AG04450 (cell line): ENCODE measurements at regions not wholly inside any gene's neighbourhood (a gene's known extent, or its start where the extent isn't known, plus 50 kb on each side); places are given as distances from the start of the nearest gene placed in this dataset.
"Not testable (repeated sequence)": the region's sequence is repeated elsewhere in the genome, so short reads cannot be mapped to it uniquely, and the experiment has no call there.

Source experiments
- CTCF ChIA-PET: fragments of 300-600, 350-600 bp; formaldehyde crosslinking; extraction: SDS; loops from one replicate; lab custom pipeline; 2022; ENCODE audit warnings: antibody characterized with exemption, inconsistent platforms; lab: Charles Lee
- POLR2A ChIA-PET: fragments of 350-600 bp; formaldehyde crosslinking; extraction: SDS; loops from one replicate; lab custom pipeline; 2021; ENCODE audit warnings: antibody characterized with exemption, inconsistent platforms; lab: Yijun Ruan, JAX
- DNase-seq: peaks from one replicate; pipeline ENCODE4 v3.0.0-alpha.2; 2011; ENCODE audit warnings: low read depth, low spot score
- H3K27ac ChIP-seq: one replicate; pipeline ENCODE4 v1.5.1; 2012; ENCODE audit warnings: low read depth, low read length, control low read depth
- H3K27me3 ChIP-seq: one replicate; pipeline ENCODE4 v1.6.0; 2012; ENCODE audit warnings: low read length; ENCODE audit not compliant: control insufficient read depth, insufficient read depth
- H3K4me3 ChIP-seq: 2 replicates; pipeline ENCODE4 v1.5.1; 2011; ENCODE audit warnings: mild to moderate bottlenecking, low read depth, low read length, control low read depth
- H3K9me3 ChIP-seq: 2 replicates; pipeline ENCODE4 v1.5.1; 2012; ENCODE audit warnings: low read length; ENCODE audit not compliant: control insufficient read depth, insufficient read depth
- CTCF ChIP-seq: IDR thresholded peaks from 2 replicates; pipeline ENCODE4 v1.5.1; 2011; ENCODE audit warnings: low read depth, low read length, control low read depth, inconsistent platforms

GRCh38 chrX:53883196-53883595, 161.1 kb downstream of the PHF8 start:
- Histone ChIP-seq H3K27me3 (no peaks in the 10 kb centered on the region), H3K9me3 (no peaks in the 10 kb centered on the region), H3K4me3 (no peak overlapping the region), H3K27ac (no peak overlapping the region)
- ChIA-PET CTCF (no interaction called here), POLR2A (no interaction called here)
- no peak for TF ChIP-seq CTCF
- DNase-seq: no peak

- no peak overlapping the region for H3K4me3 ChIP-seq
- ChIA-PET POLR2A (no interaction called here), CTCF (no interaction called here)
- peak; percentile 18 for DNase-seq
- H3K27ac ChIP-seq: no peak overlapping the region
- no peaks in the 10 kb centered on the region for H3K9me3 ChIP-seq
- H3K27me3 ChIP-seq: no peaks in the 10 kb centered on the region
- no peak for TF ChIP-seq CTCF
Observed at GRCh38 chrX:53882331-53882730, 161.9 kb downstream of the PHF8 start.

GRCh38 chrX:53880786-53881185, 163.5 kb downstream of the PHF8 start:
- CTCF ChIA-PET, H3K27me3 ChIP-seq, DNase-seq, H3K4me3 ChIP-seq, H3K27ac ChIP-seq, POLR2A ChIA-PET, H3K9me3 ChIP-seq: not testable (repeated sequence)

GRCh38 chrX:53859890-53860289, 173.4 kb upstream of the HUWE1 start:
- Histone ChIP-seq H3K27me3 (no peaks in the 10 kb centered on the region), H3K27ac (no peak overlapping the region), H3K9me3 (no peaks in the 10 kb centered on the region), H3K4me3 (no peak overlapping the region)
- no peak for DNase-seq
- ChIA-PET CTCF (no interaction called here), POLR2A (no interaction called here)
- TF ChIP-seq CTCF: no peak

- ChIA-PET POLR2A (no interaction called here), CTCF (interaction anchor here (0.6 to 1.4 kb wide), 2 partner anchors 9 to 146 kb away, joined by 3 to 4 read pairs; partner anchors contain the start of gene HUWE1)
- Histone ChIP-seq H3K27me3 (no peaks in the 10 kb centered on the region), H3K27ac (no peak overlapping the region), H3K9me3 (no peaks in the 10 kb centered on the region), H3K4me3 (no peak overlapping the region)
- DNase-seq: no peak
- TF ChIP-seq CTCF: peak; percentile 42
Observed at GRCh38 chrX:53831662-53832635, 145.4 kb upstream of the HUWE1 start.
